COLO668 (cell line): ENCODE measurements at regions not wholly inside any gene's neighbourhood (a gene's known extent, or its start where the extent isn't known, plus 50 kb on each side); places are given as distances from the start of the nearest gene placed in this dataset.
"Not testable (repeated sequence)": the region's sequence is repeated elsewhere in the genome, so short reads cannot be mapped to it uniquely, and the experiment has no call there.

Source experiments
- DNase-seq: peaks from one replicate; lab custom pipeline; 2025; ENCODE audit not compliant: unreplicated experiment; lab: John Stamatoyannopoulos, UW

- DNase-seq: no peak
These were observed 105.9 kb downstream of the IL12A start for GRCh38 chr3:160094562-160094961.

- no peak for DNase-seq
These were observed 108.8 kb downstream of the IL12A start for GRCh38 chr3:160097478-160097877.

GRCh38 chr3:160098261-160098908, 109.8 kb downstream of the IL12A start:
- no peak for DNase-seq

- no peak for DNase-seq
These were observed 110.4 kb downstream of the IL12A start for GRCh38 chr3:160098926-160099626.

DNA sequence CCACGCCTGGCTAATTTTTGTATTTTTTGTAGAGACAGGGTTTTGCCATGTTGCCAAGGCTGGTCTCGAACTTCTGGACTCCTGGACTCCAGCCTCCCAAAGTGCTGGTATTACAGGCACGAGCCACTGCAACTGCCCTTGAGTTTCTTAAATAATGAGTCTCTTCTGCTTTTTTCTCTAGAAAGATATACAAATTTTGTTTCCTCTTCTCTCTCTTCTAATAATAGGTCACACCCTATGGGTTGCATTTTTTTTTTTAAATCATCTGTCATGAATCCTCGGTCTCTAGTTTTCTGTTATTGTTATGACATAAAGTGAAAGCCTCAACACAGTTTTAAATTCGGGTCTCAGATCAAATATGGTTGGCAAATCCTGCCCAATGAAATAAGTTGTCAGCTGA, 111.2 kb downstream of the IL12A start:
- no peak for DNase-seq

DNA sequence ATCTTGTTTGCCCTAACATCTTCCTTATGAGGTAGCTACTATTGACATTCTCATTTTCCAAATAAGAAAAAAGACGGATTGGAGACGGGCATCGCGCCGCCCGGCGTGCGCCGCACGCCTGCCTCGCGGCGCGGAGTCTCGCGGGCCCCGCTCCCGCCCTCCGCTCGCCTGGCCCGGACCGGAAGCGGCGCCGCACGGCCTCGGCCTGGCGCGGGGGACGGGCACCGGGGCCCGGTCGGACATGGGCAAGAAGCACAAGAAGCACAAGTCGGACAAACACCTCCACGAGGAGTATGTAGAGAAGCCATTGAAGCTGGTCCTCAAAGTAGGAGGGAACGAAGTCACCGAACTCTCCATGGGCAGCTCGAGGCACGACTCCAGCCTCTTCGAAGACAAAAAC, 112.0 kb downstream of the IL12A start:
- DNase-seq: no peak

- not testable (repeated sequence) for DNase-seq
These were observed 113.4 kb downstream of the IL12A start for GRCh38 chr3:160102001-160102400.

- DNase-seq: no peak
These were observed 114.8 kb downstream of the IL12A start for GRCh38 chr3:160103397-160103796.

DNA sequence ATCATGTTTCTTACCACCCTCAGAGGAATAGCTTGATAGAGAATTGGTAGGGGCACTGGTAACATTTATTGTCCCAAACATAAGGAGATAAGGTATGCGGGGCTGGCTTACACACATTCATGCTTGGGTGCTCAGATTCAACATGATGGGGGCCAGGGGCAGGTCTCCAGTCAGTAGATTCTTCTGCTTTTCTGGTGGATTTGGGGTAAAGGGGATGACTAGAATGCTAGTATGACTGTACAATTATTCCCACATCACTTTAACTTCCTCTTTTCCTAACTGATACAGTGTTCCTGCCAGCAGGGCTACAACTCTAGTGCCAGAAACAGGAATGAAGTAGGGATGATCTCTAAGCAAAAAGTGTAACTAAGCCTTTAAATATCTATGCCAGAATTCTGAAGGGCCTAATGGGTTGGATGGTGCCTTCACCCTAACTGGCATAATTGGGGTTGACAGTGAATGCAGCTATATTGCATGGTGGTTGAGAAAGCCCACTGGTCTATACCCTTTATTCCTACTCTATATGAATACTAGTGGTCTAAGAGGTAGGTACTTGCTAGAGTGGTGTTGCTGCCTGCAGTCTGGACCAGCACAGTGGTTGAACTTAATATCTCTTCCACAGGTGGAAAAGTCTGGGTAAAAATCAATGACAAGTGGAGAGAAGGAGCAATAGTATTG, 117.4 kb downstream of the IL12A start:
- no peak for DNase-seq

- DNase-seq: peak; percentile 3
These were observed 118.0 kb upstream of the C3orf80 start for GRCh38 chr3:160106905-160107861.

DNA sequence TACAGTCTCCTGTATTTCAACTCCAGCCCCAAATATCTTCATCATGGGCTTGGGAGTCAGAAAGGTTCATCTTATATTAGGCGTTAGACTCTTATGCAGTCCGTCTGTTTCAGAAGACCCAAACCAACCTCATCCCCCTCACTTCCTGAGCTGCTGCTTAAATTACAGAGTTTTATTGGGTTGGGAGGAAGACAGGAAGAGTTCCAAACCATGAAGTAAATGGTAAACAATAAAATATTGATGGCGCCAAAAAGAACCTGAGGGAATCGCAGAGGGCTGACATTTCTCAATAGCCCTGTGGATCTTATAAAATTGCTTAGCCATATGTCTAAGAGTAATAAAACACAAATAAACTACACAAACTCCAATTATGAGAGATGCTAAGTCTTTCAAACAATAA, 116.9 kb upstream of the C3orf80 start:
- no peak for DNase-seq

DNA sequence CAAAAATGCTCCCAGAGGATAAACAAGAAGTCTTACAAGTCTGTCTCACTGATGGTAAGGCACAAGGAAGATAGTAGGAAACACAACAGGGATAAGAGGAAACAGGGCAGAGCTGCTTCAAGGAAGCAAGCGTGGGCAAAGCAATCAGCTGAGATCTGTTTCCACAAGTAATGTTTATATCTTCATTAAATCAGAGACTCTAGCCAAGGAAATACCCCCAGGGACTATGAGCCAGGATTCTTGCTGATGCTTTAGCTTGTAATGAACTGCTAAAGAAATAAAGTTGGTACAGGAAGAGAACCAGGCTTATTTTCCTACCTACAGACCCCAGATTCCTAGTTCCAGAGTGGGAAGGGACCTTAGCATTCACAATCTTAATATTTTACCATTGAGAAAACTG, 112.7 kb upstream of the C3orf80 start:
- no peak for DNase-seq

GRCh38 chr3:160112996-160113395, 112.2 kb upstream of the C3orf80 start:
- DNase-seq: no peak

- DNase-seq: no peak
These were observed 110.7 kb upstream of the C3orf80 start for GRCh38 chr3:160114355-160114995.

DNA sequence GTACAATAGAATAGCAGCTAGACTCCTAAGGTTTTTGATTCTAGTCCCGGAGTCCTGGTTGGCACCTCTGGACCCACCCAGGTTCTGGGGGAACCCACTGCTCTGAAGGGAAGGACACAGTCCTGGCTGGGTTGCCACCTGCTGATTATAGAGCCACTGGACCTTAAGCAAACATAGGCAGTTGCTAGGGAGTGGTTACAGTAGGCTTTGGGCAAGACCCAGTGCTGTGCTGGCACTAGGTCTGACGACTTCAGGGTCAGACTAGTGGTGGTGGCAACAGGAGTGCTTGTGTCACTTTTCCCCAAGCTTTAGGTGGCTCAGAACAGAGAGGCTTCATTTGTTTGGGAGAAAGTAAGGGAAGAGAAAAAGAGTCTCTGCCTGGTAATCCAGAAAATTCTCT, 109.8 kb upstream of the C3orf80 start:
- no peak for DNase-seq

DNA sequence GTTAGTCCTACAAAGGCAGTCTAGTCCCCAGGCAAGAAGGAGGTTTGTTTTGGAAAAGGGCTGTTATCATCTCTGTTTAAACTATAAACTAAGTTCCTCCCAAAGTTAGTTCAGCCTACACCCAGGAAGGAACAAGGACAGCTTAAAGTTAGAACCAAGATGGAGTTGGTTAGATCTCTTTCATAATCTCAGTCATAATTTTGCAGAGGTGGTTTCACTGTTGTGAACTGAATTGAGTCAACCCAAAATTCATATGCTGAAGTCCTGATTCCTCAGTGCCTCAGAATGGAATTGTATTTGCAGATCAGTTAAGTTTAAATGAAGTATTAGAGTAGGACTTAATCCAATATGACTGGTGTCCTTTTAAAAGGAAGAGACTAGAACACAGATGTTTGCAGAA, 101.0 kb upstream of the C3orf80 start:
- DNase-seq: no peak

DNA sequence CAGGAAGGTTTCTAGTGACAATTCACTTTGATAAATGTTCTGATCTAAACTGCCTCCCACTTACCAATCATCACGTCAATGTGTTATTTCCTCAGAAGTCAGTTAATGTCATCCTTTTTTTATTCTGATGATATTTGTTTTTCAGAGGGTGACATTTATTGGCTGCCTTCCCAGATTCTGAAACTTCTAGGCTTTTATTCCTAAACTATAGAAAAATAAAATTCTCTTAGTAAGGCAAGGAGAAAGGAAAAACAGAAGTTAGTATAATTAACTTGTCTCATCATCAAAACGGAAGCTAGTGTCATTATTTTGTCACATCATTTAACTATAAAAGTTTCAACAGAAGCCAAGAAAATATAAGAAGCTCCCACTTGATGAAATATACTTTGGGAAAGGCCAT, 100.0 kb upstream of the C3orf80 start:
- no peak for DNase-seq

DNA sequence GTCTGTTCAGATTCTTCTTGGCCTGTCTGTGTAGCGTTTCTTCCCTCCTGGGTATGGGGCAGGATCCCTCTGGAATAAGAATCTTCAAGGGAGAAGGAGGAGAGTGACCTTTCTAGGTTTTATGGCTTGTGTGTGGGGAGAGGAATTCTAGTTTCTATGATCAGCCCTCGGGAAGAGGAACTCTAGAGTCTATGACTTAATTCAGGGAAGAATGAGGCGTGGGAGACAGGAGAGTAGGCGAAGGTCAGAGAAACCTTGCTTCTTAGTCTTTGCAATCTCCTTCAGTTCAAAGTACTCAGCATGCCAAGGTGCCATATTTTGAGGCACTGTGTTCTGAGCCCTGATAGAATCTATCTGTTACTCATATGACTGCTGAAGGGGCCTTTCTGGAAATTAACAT, 99.2 kb upstream of the C3orf80 start:
- DNase-seq: no peak

DNA sequence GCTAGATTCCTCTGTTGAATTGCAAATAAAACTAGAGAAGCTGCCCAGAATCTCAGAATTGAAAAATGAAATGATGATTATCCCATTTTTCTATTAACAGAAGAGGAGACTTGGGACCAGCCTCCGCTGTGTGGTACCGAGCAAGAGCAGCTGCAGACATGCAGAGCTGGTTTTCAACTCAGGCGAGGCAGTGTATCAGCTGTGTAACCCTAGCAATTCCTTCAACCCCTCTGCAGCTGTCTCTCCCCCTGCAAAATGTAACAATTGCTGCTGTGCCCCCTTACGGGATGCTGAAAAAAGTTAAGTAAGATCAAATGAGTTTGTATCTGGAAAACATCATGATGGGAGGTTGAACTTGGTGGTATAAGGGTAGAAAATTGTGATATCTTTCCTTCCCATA, 98.5 kb upstream of the C3orf80 start:
- no peak for DNase-seq

- no peak for DNase-seq
These were observed 97.9 kb upstream of the C3orf80 start for GRCh38 chr3:160127308-160127707.

DNA sequence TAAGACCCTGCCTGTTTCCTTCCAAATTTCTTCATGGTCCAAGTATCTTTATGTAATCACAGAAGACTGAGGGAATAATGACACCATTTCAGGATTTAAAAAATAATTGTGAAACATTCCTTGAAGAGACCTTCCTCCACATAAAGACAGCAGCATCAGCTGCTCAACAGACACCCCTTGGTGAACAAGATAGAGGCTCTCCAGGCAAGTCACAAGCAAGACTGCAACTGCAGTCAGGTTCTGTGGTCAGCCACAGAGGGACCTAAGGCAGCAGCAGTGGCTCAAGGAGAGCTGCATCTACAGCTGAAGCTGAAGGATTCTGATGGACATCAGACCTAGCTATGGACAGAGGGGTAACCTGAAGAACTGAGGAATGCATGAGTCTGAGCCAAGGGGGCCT, 97.2 kb upstream of the C3orf80 start:
- DNase-seq: no peak
